IMR-90 (cell line): ENCODE measurements at regions not wholly inside any gene's neighbourhood (a gene's known extent, or its start where the extent isn't known, plus 50 kb on each side); places are given as distances from the start of the nearest gene placed in this dataset.

Source experiments
- ATAC-seq: fragments of 200-7000 bp; cut with Tn5 transposase; 2 replicates; pipeline ENCODE4 v1.9.1; 2020; ENCODE audit warnings: low read depth, mild to moderate bottlenecking, moderate library complexity
- BruUV-seq: library from RNA; stranded (reverse); fragments of 400-500 nt; replicated peaks from 2 replicates; lab custom pipeline; 2021; lab: Mats Ljungman, UMichigan
- CTCF ChIA-PET: fragments of 300-600 bp; formaldehyde crosslinking; extraction: SDS; loops from one replicate; lab custom pipeline; 2021; ENCODE audit warnings: antibody characterized with exemption; lab: Yijun Ruan, JAX
- POLR2A ChIA-PET: fragments of 300-600 bp; sonication (Branson Sonifier 250); formaldehyde crosslinking; loops from one replicate; lab custom pipeline; 2022; ENCODE audit warnings: antibody characterized with exemption; ENCODE audit not compliant: unreplicated experiment; lab: Charles Lee
- DNase-seq: peaks from one replicate; pipeline ENCODE4 v3.0.0; 2013
- H2AFZ ChIP-seq: replicated peaks from 2 replicates; pipeline ENCODE3; 2013; ENCODE audit warnings: low read length, mild to moderate bottlenecking; ENCODE audit not compliant: poor library complexity
- H2AK5ac ChIP-seq: 2 replicates; pipeline ENCODE4 v1.6.1; 2013; ENCODE audit warnings: low read depth, low read length, inconsistent platforms
- H2AK9ac ChIP-seq: replicated peaks from 2 replicates; pipeline ENCODE3; 2013; ENCODE audit warnings: mild to moderate bottlenecking, low read depth, low read length, moderate library complexity; ENCODE audit not compliant: poor library complexity
- H2BK120ac ChIP-seq: 2 replicates; pipeline ENCODE4 v1.6.1; 2013; ENCODE audit warnings: low read depth, low read length, inconsistent platforms
- H2BK15ac ChIP-seq: 3 replicates; pipeline ENCODE4 v1.6.1; 2013; ENCODE audit warnings: low read depth, low read length, inconsistent platforms
- H2BK20ac ChIP-seq: 2 replicates; pipeline ENCODE4 v1.6.1; 2013; ENCODE audit warnings: low read depth, mild to moderate bottlenecking, inconsistent platforms, low read length, moderate library complexity
- H2BK5ac ChIP-seq: 2 replicates; pipeline ENCODE4 v1.6.1; 2013; ENCODE audit warnings: mild to moderate bottlenecking, low read depth, low read length, inconsistent platforms; ENCODE audit not compliant: poor library complexity, severe bottlenecking
- H3K14ac ChIP-seq: replicated peaks from 2 replicates; pipeline ENCODE4 v1.6.1; 2013; ENCODE audit warnings: low read depth, low read length, inconsistent platforms
- H3K18ac ChIP-seq: 2 replicates; pipeline ENCODE4 v1.6.1; 2013; ENCODE audit warnings: low read depth, low read length, control low read depth
- H3K23ac ChIP-seq: 2 replicates; pipeline ENCODE4 v1.6.1; 2013; ENCODE audit warnings: low read depth, low read length, inconsistent platforms
- H3K27ac ChIP-seq: 2 replicates; pipeline ENCODE4 v1.5.1; 2013; ENCODE audit warnings: mild to moderate bottlenecking, control low read depth, low read length; ENCODE audit not compliant: insufficient read depth
- H3K27me3 ChIP-seq: 2 replicates; pipeline ENCODE4 v1.6.1; 2013; ENCODE audit warnings: low read length; ENCODE audit not compliant: control insufficient read depth, insufficient read depth
- H3K36me3 ChIP-seq: 2 replicates; pipeline ENCODE4 v1.6.1; 2013; ENCODE audit warnings: low read length, mixed read lengths; ENCODE audit not compliant: control insufficient read depth, insufficient read depth
- H3K4ac ChIP-seq: 2 replicates; pipeline ENCODE4 v1.6.1; 2013; ENCODE audit warnings: low read depth, low read length, inconsistent platforms
- H3K4me1 ChIP-seq: 2 replicates; pipeline ENCODE4 v1.6.1; 2013; ENCODE audit warnings: low read length, mixed read lengths; ENCODE audit not compliant: control insufficient read depth, insufficient read depth
- H3K4me2 ChIP-seq: 2 replicates; pipeline ENCODE4 v1.6.1; 2013; ENCODE audit warnings: low read depth, mild to moderate bottlenecking, control low read depth, low read length, moderate library complexity
- H3K4me3 ChIP-seq: 2 replicates; pipeline ENCODE4 v1.5.1; 2013; ENCODE audit warnings: low read depth, mild to moderate bottlenecking, control low read depth, low read length, moderate library complexity; ENCODE audit not compliant: insufficient read depth
- H3K56ac ChIP-seq: 2 replicates; pipeline ENCODE4 v1.6.1; 2013; ENCODE audit warnings: low read length, inconsistent platforms; ENCODE audit not compliant: insufficient read depth; ENCODE audit errors: extremely low read depth
- H3K79me1 ChIP-seq, 2 experiments: 2 replicates each; pipeline ENCODE4 v1.6.1; 2013; ENCODE audit warnings: low read length in 2 of 2, inconsistent platforms in 1 of 2, low read depth in 1 of 2
- H3K9ac ChIP-seq: 2 replicates; pipeline ENCODE4 v1.6.1; 2013; ENCODE audit warnings: low read depth, low read length, control low read depth
- H3K9me1 ChIP-seq: 2 replicates; pipeline ENCODE4 v1.6.1; 2013; ENCODE audit warnings: low read length, inconsistent platforms; ENCODE audit not compliant: insufficient read depth
- H3K9me3 ChIP-seq: 2 replicates; pipeline ENCODE4 v1.6.1; 2013; ENCODE audit warnings: low read length; ENCODE audit not compliant: control insufficient read depth, insufficient read depth
- H4K20me1 ChIP-seq: 2 replicates; pipeline ENCODE4 v1.6.1; 2013; ENCODE audit warnings: low read length, inconsistent platforms; ENCODE audit not compliant: insufficient read depth
- H4K5ac ChIP-seq: 2 replicates; pipeline ENCODE4 v1.6.1; 2013; ENCODE audit warnings: mild to moderate bottlenecking, low read depth, low read length, control low read depth
- H4K8ac ChIP-seq, 2 experiments: 2 replicates each; pipeline ENCODE4 v1.6.1; 2013; ENCODE audit warnings: low read depth in 2 of 2, low read length in 2 of 2, control low read depth in 1 of 2, inconsistent platforms in 1 of 2
- H4K91ac ChIP-seq: 2 replicates; pipeline ENCODE4 v1.6.1; 2013; ENCODE audit warnings: low read depth, low read length, inconsistent platforms; ENCODE audit not compliant: insufficient read depth
- WGBS, 2 experiments: methylation state at CpG; one replicate each; pipeline versions ENCODE4 v1.1.5 to v1.1.7; 2013; ENCODE audit warnings: missing lambda C conversion rate in 2 of 2; ENCODE audit not compliant: insufficient read length in 1 of 2; ENCODE audit errors: extremely low coverage in 2 of 2; 5-methylcytosine and 5-hydroxymethylcytosine counted together
- dilution Hi-C: fragments of 300-500 bp; cut with HindIII; formaldehyde crosslinking; loops from one replicate; pipeline ENCODE4 v1.14.3; 2018; ENCODE audit warnings: low sequenced_read_pairs; ENCODE audit not compliant: unreplicated experiment
- in situ Hi-C: fragments of 300-500 bp; cut with MboI; formaldehyde crosslinking; loops from 3 replicates; pipeline ENCODE4 v1.14.3; 2019; ENCODE audit warnings: low sequenced_read_pairs, inconsistent platforms, mixed read lengths
- intact Hi-C: fragments of 100-400 bp; cut with micrococcal nuclease; formaldehyde crosslinking; loops from 2 replicates; pipeline ENCODE4 v1.10.0; 2022
- TF ChIP-seq, protein P1 (sequence below): fragments of 150-350 bp; IDR thresholded peaks from 2 replicates; pipeline ENCODE4 v1.6.1; 2017; ENCODE audit warnings: mild to moderate bottlenecking, antibody characterized with exemption, low read length, low read depth

GRCh38 chr15:52857937-52858781 is 68.0 kb upstream of the ONECUT1 start:
- Histone ChIP-seq H3K4ac (no peak overlapping the region), H2AK5ac (no peak overlapping the region), H2BK5ac (no peak overlapping the region), H4K20me1 (no peaks in the 10 kb centered on the region), H3K14ac (no peak overlapping the region), H2AFZ (no peak overlapping the region), H3K9ac (no peak overlapping the region), H3K4me2 (no peak overlapping the region), H3K79me1 (no peaks in the 10 kb centered on the region), H3K56ac (no peak overlapping the region), H3K23ac (no peak overlapping the region), H4K5ac (no peak overlapping the region), H3K9me1 (no peaks in the 10 kb centered on the region), H3K27ac (no peak overlapping the region), H3K4me3 (no peak overlapping the region), H2BK120ac (no peak overlapping the region), H2BK20ac (no peak overlapping the region), H2AK9ac (no peak overlapping the region), H3K36me3 (no peaks in the 10 kb centered on the region), H4K8ac (no peak overlapping the region), H3K4me1 (no peaks in the 10 kb centered on the region), H2BK15ac (no peak overlapping the region), H3K9me3 (peaks cover 1% of the 10 kb centered on the region; the same call in 1 of the 2 replicates), H3K27me3 (no peaks in the 10 kb centered on the region), H4K91ac (no peak overlapping the region), H3K18ac (no peak overlapping the region)
- ATAC-seq, result no peak
- no CpG with 5 or more reads among the region's 14 CpGs for WGBS, 2 experiments
- peak; percentile 2 for DNase-seq
- CTCF ChIA-PET, result no interaction called here
- intact Hi-C loops, result no loop called here
- TF ChIP-seq, protein P1, sequence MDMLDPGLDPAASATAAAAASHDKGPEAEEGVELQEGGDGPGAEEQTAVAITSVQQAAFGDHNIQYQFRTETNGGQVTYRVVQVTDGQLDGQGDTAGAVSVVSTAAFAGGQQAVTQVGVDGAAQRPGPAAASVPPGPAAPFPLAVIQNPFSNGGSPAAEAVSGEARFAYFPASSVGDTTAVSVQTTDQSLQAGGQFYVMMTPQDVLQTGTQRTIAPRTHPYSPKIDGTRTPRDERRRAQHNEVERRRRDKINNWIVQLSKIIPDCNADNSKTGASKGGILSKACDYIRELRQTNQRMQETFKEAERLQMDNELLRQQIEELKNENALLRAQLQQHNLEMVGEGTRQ, result no peak
- in situ Hi-C loops, result no loop called here
- POLR2A ChIA-PET, result no interaction called here
- BruUV-seq, result no TSS peak
- dilution Hi-C loops, result no loop called here
